Panc1 (cell line): ENCODE measurements at regions not wholly inside any gene's neighbourhood (a gene's known extent, or its start where the extent isn't known, plus 50 kb on each side); places are given as distances from the start of the nearest gene placed in this dataset.
"Not testable (repeated sequence)": the region's sequence is repeated elsewhere in the genome, so short reads cannot be mapped to it uniquely, and the experiment has no call there.

ENCODE experiments used
- POLR2AphosphoS5 ChIP-seq: IDR thresholded peaks from 2 replicates; pipeline ENCODE4 v1.6.1; 2012; ENCODE audit warnings: mild to moderate bottlenecking, low read depth, low read length, moderate library complexity
- TF ChIP-seq, protein P1 (sequence below): fragments of 450-650 bp; IDR thresholded peaks from 2 replicates; pipeline ENCODE4 v1.5.1; 2017; ENCODE audit warnings: mild to moderate bottlenecking
- TF ChIP-seq, protein P2 (sequence below), 2 experiments: IDR thresholded peaks; 2 replicates each; pipeline ENCODE4 v1.6.1; 2011 to 2012; ENCODE audit warnings: low read depth in 2 of 2, control low read depth in 1 of 2, low read length in 1 of 2, mild to moderate bottlenecking in 1 of 2, moderate library complexity in 1 of 2; ENCODE audit not compliant: insufficient read depth in 1 of 2

DNA sequence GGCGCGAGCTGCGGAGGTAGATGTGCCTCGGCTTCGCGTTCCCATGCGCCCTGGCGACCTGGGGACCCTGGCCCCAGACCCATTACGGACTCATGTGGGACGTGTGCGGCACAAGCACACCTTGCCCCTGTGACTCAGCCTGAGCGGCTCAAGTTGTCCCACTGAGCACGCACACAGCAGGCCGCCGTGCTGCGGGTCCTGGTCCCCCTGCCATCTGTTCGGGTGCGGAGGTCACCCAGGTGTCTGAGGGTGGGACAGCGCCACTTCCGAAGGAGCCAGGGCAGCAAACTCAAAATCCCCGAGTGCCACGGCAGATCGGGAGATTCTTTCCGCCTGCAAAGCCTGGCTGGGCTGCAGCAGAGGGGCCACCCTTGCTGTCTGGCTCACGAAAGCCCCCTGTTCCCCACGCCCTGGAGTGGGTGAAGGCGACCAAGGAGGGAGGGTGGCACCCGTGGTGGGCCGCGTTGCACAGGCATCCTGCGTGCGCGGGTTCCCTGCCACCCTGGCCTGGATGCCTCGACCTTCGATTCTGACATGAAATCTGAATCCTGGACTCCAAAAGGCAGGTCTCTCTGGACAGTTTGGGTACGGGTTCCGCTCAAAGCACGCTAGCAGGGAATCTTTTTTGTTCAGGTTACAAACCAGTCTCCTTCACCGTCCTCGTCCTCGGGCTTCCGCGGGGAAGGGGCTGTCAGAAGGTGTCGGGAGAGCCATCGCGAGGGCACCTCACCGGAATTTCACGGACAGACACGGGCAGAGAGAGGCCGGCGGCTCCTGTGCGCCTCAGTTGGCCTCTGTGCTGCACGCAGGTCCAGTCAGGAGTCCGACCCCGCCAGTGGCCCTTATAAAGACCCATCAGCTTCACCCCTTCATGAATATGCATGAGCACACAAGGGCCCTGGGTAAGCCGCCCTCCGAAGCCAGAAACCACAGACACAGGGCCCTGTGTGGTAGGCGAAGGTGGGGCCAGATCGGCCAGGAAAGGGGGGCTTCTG lies 3926.8 kb upstream of the OR11H1 start:
- TF ChIP-seq, protein P1, sequence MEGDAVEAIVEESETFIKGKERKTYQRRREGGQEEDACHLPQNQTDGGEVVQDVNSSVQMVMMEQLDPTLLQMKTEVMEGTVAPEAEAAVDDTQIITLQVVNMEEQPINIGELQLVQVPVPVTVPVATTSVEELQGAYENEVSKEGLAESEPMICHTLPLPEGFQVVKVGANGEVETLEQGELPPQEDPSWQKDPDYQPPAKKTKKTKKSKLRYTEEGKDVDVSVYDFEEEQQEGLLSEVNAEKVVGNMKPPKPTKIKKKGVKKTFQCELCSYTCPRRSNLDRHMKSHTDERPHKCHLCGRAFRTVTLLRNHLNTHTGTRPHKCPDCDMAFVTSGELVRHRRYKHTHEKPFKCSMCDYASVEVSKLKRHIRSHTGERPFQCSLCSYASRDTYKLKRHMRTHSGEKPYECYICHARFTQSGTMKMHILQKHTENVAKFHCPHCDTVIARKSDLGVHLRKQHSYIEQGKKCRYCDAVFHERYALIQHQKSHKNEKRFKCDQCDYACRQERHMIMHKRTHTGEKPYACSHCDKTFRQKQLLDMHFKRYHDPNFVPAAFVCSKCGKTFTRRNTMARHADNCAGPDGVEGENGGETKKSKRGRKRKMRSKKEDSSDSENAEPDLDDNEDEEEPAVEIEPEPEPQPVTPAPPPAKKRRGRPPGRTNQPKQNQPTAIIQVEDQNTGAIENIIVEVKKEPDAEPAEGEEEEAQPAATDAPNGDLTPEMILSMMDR = not testable (repeated sequence)
- TF ChIP-seq, protein P2, sequence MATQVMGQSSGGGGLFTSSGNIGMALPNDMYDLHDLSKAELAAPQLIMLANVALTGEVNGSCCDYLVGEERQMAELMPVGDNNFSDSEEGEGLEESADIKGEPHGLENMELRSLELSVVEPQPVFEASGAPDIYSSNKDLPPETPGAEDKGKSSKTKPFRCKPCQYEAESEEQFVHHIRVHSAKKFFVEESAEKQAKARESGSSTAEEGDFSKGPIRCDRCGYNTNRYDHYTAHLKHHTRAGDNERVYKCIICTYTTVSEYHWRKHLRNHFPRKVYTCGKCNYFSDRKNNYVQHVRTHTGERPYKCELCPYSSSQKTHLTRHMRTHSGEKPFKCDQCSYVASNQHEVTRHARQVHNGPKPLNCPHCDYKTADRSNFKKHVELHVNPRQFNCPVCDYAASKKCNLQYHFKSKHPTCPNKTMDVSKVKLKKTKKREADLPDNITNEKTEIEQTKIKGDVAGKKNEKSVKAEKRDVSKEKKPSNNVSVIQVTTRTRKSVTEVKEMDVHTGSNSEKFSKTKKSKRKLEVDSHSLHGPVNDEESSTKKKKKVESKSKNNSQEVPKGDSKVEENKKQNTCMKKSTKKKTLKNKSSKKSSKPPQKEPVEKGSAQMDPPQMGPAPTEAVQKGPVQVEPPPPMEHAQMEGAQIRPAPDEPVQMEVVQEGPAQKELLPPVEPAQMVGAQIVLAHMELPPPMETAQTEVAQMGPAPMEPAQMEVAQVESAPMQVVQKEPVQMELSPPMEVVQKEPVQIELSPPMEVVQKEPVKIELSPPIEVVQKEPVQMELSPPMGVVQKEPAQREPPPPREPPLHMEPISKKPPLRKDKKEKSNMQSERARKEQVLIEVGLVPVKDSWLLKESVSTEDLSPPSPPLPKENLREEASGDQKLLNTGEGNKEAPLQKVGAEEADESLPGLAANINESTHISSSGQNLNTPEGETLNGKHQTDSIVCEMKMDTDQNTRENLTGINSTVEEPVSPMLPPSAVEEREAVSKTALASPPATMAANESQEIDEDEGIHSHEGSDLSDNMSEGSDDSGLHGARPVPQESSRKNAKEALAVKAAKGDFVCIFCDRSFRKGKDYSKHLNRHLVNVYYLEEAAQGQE (IDR thresholded peaks at IDR 0.05; ENCODE audit: insufficient read depth in 1 of 2, low read depth in 2 of 2, low read length in 1 of 2) = not testable (repeated sequence)
- TF ChIP-seq POLR2AphosphoS5 = not testable (repeated sequence)
